T-helper 2 cell treated with Interferon-gamma antibody and Interleukin-4, amounts not matched to agents 5 μg/mL and 100 μg/mL, for 36 hours (primary cell): ENCODE measurements at regions not wholly inside any gene's neighbourhood (a gene's known extent, or its start where the extent isn't known, plus 50 kb on each side); places are given as distances from the start of the nearest gene placed in this dataset.
"Not testable (repeated sequence)": the region's sequence is repeated elsewhere in the genome, so short reads cannot be mapped to it uniquely, and the experiment has no call there.

ENCODE experiments used
- DNase-seq: peaks from one replicate; pipeline ENCODE4 v3.0.0; 2021; ENCODE audit warnings: low spot score
- H3K27ac Mint-ChIP-seq: one replicate; pipeline ENCODE4 v1.8.0; 2021; ENCODE audit warnings: mild to moderate bottlenecking, mixed read lengths
- H3K27me3 Mint-ChIP-seq: one replicate; pipeline ENCODE4 v1.8.0; 2021; ENCODE audit warnings: low read depth, mixed read lengths
- H3K36me3 Mint-ChIP-seq: one replicate; pipeline ENCODE4 v1.8.0; 2021; ENCODE audit warnings: low read depth, mixed read lengths
- H3K4me1 Mint-ChIP-seq: one replicate; pipeline ENCODE4 v1.8.0; 2021; ENCODE audit warnings: low read depth, mixed read lengths
- H3K4me3 Mint-ChIP-seq: one replicate; pipeline ENCODE4 v1.8.0; 2022; ENCODE audit warnings: mild to moderate bottlenecking, moderate library complexity, mixed read lengths
- H3K9me3 Mint-ChIP-seq: one replicate; pipeline ENCODE4 v1.8.0; 2021; ENCODE audit warnings: mixed read lengths

DNA sequence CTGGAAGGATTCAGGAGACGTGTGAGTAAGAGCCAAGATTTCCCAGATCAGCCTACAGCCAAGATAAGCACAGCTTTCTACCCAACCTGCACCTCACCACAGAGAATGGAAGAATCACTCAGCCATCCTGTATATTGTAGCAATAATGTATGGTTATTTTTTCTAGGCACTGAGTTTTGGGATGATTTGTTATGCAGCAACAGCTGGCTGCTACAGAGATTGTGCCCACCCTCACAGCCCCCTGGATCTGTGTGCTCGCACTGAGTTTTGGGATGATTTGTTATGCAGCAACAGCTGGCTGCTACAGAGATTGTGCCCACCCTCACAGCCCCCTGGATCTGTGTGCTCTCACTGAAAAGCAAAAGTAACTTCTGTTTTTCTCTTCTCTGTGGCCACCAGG lies 101.7 kb upstream of the SYT13 start:
- H3K4me1 Mint-ChIP-seq, H3K36me3 Mint-ChIP-seq, DNase-seq, H3K4me3 Mint-ChIP-seq, H3K9me3 Mint-ChIP-seq, H3K27ac Mint-ChIP-seq: not testable (repeated sequence)
- H3K27me3 Mint-ChIP-seq, result peaks cover 13% of the 10 kb centered on the region

DNA sequence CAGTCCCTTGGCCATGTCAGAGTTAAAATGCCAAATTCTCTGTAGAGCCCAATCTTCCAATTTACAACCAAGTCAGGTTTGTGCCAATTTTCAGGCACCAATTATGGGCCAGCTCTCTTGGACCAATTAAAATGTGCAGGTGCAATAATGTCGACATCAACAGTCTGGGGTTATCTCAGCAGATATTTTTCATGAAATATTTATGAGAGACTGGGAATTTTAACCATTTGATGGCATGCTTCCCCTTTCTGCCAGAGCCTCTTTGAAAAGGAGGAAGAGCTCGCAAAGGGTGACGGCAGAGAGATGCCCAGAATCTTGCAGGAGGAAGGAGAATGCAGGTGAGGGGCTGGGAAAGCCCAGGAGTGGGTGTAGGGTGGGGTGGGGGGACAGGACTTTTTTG lies 100.8 kb upstream of the SYT13 start:
- peaks cover 19% of the 10 kb centered on the region for H3K27me3 Mint-ChIP-seq
- no peaks in the 10 kb centered on the region for H3K9me3 Mint-ChIP-seq
- no peak overlapping the region for H3K27ac Mint-ChIP-seq
- H3K4me3 Mint-ChIP-seq, result no peak overlapping the region
- H3K4me1 Mint-ChIP-seq, result peaks cover 12% of the 10 kb centered on the region
- H3K36me3 Mint-ChIP-seq, result no peaks in the 10 kb centered on the region
- no peak for DNase-seq

DNA sequence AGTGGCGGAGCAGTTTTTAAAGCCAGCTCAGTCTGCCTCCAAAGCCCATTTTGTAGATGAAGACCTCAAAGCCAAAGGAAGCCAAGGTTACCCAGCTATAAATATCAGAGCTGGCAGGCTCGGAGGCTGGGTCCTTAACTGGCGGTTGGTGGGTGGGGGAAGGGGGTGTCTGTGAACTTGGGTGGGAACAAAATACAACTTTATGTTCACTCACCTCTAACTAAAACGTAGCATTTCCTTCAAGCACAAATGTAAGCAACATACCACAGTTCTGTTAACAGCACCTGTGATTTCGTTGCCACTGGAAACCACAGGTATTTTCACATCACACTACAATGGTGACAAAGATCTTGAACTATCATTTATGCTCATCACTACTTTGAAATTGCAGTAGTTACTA lies 99.7 kb upstream of the SYT13 start:
- no peak overlapping the region for H3K4me3 Mint-ChIP-seq

DNA sequence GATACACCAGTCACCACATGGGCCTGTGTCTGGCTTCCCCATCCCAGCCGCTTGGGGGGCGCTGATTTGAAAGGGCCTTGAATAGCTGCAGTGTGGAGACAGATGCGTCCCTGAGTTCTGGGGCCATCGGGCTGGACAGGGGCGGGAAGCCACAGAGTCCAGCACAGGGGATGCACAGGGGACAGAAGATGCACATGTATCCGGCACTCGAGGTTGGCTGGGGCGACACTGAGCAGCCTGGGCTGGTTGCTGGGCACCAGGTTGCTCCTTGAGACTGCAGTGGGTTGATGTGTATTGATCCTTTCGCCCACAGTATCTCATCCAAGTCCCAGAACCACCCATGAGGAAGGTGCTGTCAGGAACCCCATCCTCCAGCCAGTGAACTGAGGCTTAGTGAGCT lies 99.3 kb upstream of the SYT13 start:
- DNase-seq, result no peak
- Mint-ChIP-seq H3K27me3 (peaks cover 19% of the 10 kb centered on the region), H3K27ac (no peak overlapping the region), H3K9me3 (no peaks in the 10 kb centered on the region), H3K4me3 (no peak overlapping the region), H3K36me3 (no peaks in the 10 kb centered on the region), H3K4me1 (peaks cover 12% of the 10 kb centered on the region)

More for the DNA sequence above, 99.7 kb upstream of the SYT13 start:
- H3K27me3 Mint-ChIP-seq, result peaks cover 19% of the 10 kb centered on the region
- no peak overlapping the region for H3K27ac Mint-ChIP-seq
- H3K4me1 Mint-ChIP-seq, result peaks cover 12% of the 10 kb centered on the region
- no peaks in the 10 kb centered on the region for H3K36me3 Mint-ChIP-seq
- H3K9me3 Mint-ChIP-seq, result no peaks in the 10 kb centered on the region
- no peak for DNase-seq

DNA sequence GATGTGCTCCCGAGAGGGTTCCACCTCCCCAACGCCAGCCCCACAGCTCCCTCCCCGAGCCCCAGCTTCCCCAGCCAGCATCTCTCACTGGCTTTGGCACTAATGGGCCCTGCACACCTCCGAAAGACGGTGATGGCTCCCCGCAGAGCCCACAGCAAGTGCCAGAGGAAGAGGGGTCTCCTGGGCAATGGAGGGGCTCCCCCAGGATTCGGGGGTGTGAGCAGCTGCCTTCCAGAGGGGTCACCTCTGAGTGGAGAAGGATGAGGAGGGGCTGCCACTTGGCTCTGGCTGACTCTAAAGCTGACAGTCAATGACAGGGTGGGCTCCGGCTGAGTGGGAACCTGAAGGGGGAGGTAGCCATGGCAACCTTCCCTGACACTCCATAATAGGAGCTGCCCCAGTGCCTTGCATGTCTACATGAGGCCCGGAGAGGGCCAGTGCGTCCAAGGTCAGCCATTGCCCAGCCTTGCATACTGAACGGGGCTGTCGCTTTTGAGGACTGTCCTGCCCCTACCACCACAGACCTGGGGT lies 98.6 kb upstream of the SYT13 start:
- Mint-ChIP-seq H3K4me3 (no peak overlapping the region), H3K27me3 (peaks cover 19% of the 10 kb centered on the region), H3K4me1 (peaks cover 12% of the 10 kb centered on the region), H3K27ac (no peak overlapping the region), H3K9me3 (no peaks in the 10 kb centered on the region), H3K36me3 (no peaks in the 10 kb centered on the region)
- no peak for DNase-seq

DNA sequence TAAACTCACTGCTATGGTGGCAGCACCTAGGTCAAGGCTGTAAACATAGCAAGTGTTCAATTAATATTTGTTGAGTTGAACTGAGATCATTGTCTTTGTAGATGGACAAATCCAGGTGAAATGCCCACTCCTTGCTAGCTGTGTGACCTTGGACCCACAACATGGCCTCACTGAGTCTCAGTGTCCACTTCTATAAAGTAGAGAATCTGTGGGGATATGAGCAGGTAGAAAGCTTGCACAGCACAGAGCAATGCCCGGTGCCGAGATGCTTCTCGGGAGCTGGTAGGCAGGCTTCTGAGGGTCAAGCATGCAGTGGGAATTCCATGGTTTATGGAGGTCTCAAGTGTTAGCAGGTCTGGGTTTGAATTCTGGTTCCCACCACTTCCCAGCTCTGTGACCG lies 97.9 kb upstream of the SYT13 start:
- H3K36me3 Mint-ChIP-seq, result no peaks in the 10 kb centered on the region
- DNase-seq, result no peak
- peaks cover 19% of the 10 kb centered on the region for H3K27me3 Mint-ChIP-seq
- H3K9me3 Mint-ChIP-seq, result no peaks in the 10 kb centered on the region
- H3K4me1 Mint-ChIP-seq, result peaks cover 12% of the 10 kb centered on the region
- H3K4me3 Mint-ChIP-seq, result no peak overlapping the region
- no peak overlapping the region for H3K27ac Mint-ChIP-seq

DNA sequence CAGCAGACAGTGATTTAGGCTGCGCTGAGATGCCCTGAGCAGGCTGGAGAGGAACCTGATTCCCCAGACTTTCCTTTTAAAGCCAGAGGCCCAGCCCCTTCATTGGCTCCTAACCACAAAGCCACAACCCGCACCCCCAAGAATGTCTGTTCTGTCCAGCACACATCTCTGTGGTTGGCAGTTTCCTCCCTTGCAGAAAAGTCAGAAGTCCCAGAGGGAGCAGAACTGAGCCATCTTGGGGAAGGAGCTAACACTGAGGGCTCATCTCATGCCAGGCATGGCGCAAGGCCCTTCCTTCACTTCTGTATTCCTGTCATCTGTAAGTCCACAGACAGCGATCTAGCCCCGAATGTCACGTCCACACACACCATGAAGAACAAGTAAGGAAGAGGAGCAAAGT lies 97.1 kb upstream of the SYT13 start:
- no peaks in the 10 kb centered on the region for H3K36me3 Mint-ChIP-seq
- no peaks in the 10 kb centered on the region for H3K9me3 Mint-ChIP-seq
- H3K27ac Mint-ChIP-seq, result no peak overlapping the region
- peaks cover 12% of the 10 kb centered on the region for H3K4me1 Mint-ChIP-seq
- DNase-seq, result no peak
- no peak overlapping the region for H3K4me3 Mint-ChIP-seq
- peaks cover 16% of the 10 kb centered on the region for H3K27me3 Mint-ChIP-seq

DNA sequence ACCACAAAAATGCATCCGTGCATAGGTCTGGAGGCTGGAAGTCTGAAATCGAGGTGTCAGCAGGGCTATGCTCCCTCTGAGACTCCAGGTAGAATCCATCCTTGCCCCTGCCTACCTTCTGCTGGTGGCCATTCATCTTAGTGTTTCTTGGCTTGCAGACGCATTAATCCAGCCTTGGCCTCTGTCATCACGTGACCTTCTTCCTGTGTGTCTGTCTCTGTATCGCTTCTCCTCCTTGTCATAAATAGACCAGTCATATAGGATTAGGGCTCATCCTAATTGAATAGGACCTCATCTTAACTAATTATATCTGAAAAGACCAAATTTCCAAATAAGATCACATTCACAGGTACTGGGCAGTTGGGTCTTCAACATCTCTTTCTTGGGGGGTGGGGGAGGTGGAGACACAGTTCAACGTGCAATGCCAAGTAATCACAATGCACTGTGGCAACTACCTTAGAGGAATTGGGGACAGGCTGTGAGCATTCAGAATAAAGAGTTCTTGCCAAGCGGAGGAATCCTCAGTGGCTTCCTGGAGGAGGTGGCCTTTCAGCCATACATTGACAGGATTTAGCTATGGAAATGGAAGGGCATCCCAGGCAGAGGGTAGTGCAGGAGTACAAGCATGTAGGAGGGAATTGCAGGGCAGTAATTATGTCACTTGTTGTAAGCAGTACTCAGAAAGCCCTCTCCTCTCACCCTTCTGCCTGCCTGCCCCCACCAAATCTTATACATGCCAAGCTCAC lies 96.2 kb upstream of the SYT13 start:
- H3K27me3 Mint-ChIP-seq, result peaks cover 11% of the 10 kb centered on the region
- H3K4me3 Mint-ChIP-seq, result no peak overlapping the region
- peaks cover 12% of the 10 kb centered on the region for H3K4me1 Mint-ChIP-seq
- no peaks in the 10 kb centered on the region for H3K36me3 Mint-ChIP-seq
- H3K27ac Mint-ChIP-seq, result no peak overlapping the region
- H3K9me3 Mint-ChIP-seq, result no peaks in the 10 kb centered on the region
- DNase-seq, result no peak

DNA sequence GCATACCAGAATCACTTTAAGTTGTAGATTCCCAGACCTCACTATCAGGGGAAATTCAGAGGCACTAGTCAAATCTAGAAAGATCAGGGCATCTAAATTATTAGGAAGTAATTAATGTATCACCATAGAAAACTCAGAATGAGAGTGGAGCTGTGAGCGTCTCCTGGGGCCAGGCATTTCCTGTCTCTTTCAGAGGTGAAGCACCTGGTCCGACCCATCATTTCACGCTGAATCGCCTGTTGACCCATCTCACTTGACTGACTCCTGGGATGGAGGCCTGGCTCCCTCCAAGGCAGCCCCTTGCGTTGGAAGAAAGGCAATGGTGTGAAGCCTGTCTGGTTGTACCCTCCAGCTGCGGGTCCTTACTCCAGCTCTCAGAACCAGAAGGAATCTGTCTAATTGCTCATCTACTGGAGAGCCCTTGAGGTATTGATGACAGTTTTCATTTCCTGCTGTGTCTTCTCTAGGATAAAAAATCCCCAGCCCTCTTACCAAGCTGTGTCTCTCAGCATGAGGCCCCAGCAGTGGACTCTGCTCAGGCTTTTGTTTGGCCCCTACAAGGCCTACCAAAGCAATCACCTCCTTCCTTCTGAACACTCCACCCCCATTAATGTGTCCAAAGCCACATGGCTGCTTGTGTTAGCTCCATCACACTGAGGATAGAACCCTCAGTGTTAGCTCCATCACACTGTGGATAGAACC lies 93.2 kb upstream of the SYT13 start:
- peaks cover 16% of the 10 kb centered on the region for H3K27me3 Mint-ChIP-seq
- no peak overlapping the region for H3K4me3 Mint-ChIP-seq
- H3K9me3 Mint-ChIP-seq, result no peaks in the 10 kb centered on the region
- H3K27ac Mint-ChIP-seq, result no peak overlapping the region
- H3K36me3 Mint-ChIP-seq, result no peaks in the 10 kb centered on the region
- DNase-seq, result no peak
- H3K4me1 Mint-ChIP-seq, result peaks cover 17% of the 10 kb centered on the region

DNA sequence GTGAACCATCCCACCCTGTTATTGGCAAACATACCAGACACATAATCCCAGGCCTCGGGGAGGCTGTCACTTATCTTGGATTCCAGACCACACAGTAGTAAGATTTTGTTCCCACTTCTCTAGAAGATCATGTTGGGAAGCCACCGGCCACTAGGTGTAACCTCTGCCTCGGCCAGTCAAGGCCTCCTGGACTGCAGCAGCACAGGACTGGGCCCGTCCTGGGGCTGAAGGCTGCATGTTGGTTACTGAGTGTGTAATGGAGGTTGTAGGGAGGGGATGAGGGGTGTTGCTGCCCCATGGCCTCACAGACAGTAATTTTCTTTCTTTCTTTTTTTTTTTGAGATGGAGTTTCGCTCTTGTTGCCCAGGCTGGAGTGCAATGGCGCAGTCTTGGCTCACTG lies 92.4 kb upstream of the SYT13 start:
- Mint-ChIP-seq H3K36me3 (no peaks in the 10 kb centered on the region), H3K27me3 (peaks cover 18% of the 10 kb centered on the region), H3K4me1 (peaks cover 18% of the 10 kb centered on the region), H3K9me3 (no peaks in the 10 kb centered on the region), H3K27ac (no peak overlapping the region), H3K4me3 (no peak overlapping the region)
- DNase-seq, result no peak

DNA sequence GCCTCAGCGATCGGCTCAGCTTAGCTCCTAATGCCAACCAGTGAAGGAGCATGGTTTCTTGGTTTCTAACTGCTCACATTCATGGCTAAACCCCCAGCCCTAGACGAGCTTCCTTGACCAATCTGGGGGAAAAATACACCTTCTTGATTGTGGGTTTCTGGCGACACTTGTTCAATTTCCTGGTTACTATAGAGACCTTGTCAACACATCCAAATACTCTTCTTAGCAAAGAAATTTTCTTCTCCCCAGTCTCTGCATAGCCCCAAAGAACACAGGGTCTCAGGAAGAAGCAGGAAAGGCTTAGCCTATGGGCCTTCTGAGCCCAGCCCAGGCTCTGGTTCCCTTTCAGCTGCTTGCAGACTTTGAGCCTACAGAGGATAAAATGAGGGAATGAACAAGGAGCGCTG lies 88.5 kb upstream of the SYT13 start:
- peaks cover 26% of the 10 kb centered on the region for H3K27me3 Mint-ChIP-seq
- H3K9me3 Mint-ChIP-seq, result no peaks in the 10 kb centered on the region
- peaks cover 8% of the 10 kb centered on the region for H3K4me1 Mint-ChIP-seq
- H3K36me3 Mint-ChIP-seq, result no peaks in the 10 kb centered on the region
- DNase-seq, result no peak
- no peak overlapping the region for H3K4me3 Mint-ChIP-seq
- no peak overlapping the region for H3K27ac Mint-ChIP-seq

DNA sequence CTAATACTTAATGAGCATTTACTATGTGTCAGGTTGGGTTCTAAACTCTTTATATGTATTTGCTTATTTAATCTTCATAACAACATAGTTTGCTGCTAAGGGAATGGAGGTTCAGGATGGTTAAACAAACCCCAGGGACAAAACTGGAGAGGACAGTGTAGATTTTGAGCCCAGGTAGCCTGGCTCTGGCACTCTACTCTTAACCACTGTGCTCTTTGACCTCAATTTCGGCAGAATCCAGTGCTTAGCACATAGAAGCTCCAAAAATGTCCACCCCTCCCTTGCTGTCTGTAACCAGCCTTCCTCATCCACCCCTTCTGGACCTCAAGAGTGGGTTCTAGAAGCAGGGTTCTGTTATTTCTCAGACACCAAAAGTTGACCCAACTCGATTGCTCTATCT lies 88.0 kb upstream of the SYT13 start:
- peaks cover 26% of the 10 kb centered on the region for H3K27me3 Mint-ChIP-seq
- H3K27ac Mint-ChIP-seq, result no peak overlapping the region
- peaks cover 8% of the 10 kb centered on the region for H3K4me1 Mint-ChIP-seq
- no peaks in the 10 kb centered on the region for H3K36me3 Mint-ChIP-seq
- H3K4me3 Mint-ChIP-seq, result no peak overlapping the region
- H3K9me3 Mint-ChIP-seq, result no peaks in the 10 kb centered on the region
- DNase-seq, result no peak

DNA sequence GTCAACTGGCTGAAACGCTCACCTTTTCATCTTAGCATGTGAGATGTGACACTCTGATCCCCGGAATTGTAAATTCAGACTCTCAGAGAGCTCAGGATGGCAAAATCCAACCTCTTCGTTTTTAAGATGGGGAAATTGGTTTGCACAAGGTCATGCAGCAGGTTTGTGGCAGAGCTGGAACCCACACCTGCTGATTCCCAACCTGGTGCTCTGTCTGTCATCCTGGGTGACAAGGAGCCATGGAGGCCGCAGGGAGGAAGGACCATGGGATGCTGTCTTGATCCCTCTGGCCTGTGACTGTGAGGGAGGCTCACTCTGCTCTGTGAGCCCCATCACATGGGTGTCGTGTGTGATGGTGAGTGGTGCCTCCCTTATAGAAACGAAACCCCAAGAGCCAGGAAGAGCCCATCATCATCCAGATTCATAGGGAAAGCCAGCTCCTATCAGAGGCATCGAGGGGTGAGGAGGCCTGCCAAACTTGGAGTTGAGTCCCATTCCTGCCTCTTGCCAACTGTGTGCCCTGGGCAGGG lies 87.4 kb upstream of the SYT13 start:
- Mint-ChIP-seq H3K27ac (no peak overlapping the region), H3K36me3 (no peaks in the 10 kb centered on the region), H3K27me3 (peaks cover 27% of the 10 kb centered on the region)

DNA sequence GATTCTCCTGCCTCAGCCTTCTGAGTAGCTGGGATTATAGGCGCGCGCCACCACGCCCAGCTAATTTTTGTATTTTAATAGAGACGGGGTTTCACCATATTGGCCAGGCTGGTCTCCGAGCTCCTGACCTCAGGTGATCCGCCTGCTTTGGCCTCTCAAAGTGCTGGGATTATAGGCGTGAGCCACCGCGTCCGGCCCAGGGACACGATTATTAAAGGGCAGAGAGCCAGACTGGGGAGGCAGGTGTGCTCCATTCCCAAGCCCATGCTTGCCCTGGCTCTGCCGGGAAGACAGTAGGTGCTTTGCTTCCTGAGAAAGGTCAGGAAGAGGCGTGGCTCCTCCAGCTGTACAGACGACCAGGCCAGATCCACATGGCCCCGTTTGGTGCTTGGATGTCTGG lies 86.3 kb upstream of the SYT13 start:
- H3K27ac Mint-ChIP-seq, DNase-seq, H3K9me3 Mint-ChIP-seq, H3K36me3 Mint-ChIP-seq, H3K4me1 Mint-ChIP-seq, H3K4me3 Mint-ChIP-seq: not testable (repeated sequence)
- H3K27me3 Mint-ChIP-seq, result peaks cover 31% of the 10 kb centered on the region

More for the DNA sequence above, 87.4 kb upstream of the SYT13 start:
- peaks cover 8% of the 10 kb centered on the region for H3K4me1 Mint-ChIP-seq
- DNase-seq, result no peak
- no peaks in the 10 kb centered on the region for H3K9me3 Mint-ChIP-seq
- H3K4me3 Mint-ChIP-seq, result no peak overlapping the region
